HG02852 (cell line): ENCODE measurements at regions not wholly inside any gene's neighbourhood (a gene's known extent, or its start where the extent isn't known, plus 50 kb on each side); places are given as distances from the start of the nearest gene placed in this dataset.

ENCODE experiments used
- ATAC-seq: cut with Tn5 transposase; IDR thresholded peaks from one replicate; pipeline ENCODE4 v1.9.1; 2021; ENCODE audit warnings: mild to moderate bottlenecking, moderate library complexity; ENCODE audit not compliant: unreplicated experiment

DNA sequence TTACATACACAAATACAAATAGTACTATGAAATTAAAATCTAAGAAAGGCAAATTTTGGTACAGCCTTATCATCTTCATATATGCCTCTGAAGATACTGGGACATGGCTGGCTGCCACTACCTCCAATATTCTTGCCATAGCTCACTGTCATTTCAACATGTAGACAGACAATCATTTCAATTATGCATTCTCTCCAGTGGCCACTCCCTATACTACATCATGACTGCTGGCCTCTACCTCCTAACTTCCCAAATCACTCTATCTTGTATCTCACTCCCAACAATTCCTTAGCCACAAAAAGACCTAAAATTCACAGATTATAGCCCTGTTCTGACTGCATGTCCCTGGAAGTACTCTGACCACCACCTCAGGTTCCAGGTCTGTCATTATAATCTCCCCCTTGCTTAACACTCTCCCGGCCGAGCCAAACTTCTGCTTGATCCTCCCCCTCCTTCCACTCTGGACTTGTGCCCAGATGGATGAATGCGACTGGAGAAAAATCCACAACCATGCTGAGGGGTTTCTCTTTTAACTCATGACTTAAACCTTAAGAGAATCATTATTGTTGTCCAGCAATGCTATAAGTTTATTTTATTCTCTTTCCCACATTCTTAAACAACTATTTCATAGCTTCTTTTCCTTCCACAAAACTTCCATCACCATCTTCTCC, 225.3 kb upstream of the TLE4 start:
- no peak for ATAC-seq

DNA sequence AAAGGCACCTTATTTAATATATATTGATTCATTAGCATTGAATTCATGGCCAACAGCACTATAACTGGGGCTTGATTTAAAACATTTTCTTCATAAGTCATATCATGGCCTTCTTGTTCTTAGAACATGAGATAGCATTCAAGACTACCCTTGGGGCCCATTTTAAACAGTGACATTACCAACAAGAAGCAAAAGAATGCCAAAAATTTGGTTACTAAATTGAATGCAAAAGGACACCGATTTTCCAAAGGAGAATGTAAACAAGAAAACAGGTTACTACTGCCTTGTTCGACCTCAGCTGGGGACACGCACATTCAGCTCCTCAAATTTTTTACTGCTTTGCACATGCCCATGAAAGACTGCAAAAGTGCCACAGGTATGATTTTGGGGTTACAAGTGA, 219.4 kb upstream of the TLE4 start:
- no peak for ATAC-seq

DNA sequence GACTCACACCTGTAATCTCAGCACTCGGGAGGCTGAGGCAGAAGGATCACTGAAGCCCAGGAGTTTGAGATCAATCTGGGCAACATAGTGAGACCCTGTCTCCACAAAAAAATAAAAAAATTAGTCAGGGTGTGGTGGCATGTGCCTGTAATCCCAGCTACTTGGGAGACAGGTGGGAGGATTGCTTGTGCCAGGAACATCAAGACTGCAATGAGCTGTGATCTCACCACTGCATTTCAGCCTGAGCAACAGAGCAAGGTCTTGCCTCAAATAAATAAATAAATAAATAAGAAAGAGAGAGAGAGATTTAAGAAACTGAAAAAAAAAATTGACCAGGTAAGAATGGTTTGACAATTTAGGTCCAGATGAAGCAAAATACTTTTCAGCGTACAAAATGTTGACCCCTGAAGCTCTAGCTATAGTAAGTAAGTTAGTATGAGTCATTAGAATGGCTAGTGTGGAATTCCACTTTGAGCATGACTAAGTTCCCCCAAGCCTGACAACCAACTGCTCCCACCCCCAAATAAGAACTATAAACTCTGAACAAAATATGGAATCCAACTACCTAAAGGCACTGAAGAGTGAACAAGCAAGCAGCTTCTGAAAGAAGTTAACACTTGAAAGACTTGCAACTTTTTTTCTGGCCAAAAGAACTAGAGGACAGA, 217.8 kb upstream of the TLE4 start:
- no peak for ATAC-seq

DNA sequence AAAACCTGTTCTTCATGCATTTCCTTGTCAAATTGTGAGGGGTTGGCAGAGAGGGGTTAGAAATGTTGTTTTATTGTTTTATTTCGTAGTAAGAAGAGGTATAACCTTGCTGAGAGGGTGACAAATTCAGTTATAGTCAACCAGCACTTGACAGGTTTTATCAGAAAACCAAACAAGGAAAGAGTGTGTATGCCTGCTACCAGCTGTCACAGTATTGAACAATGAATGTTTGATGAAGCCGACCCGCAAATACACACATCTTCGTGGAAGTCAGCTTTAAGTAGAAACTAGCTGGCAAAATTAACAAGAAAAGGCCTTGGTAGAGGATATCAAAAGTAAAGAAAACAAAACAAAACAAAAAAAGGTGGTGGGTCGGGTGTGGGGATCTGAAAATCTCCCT, 214.6 kb upstream of the TLE4 start:
- ATAC-seq = no peak

DNA sequence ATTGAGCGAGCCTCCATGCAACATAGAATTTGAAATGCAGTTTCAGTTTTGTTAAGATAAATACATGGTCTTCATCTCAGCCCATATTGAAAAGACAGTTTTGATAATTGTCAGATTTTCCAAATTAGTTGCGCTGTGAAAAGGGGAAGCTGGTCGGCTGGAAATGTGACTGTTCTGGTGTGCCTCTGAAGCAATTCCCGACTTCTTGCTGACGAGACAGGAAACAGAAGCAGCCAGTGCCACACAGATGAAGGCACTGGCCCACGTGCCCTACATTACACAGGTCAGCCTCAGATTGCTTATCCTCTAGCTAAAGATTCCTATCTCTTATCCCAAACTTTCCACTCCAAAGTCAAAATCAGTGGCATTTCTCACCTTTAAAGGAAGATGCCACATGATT, 214.1 kb upstream of the TLE4 start:
- ATAC-seq = no peak

DNA sequence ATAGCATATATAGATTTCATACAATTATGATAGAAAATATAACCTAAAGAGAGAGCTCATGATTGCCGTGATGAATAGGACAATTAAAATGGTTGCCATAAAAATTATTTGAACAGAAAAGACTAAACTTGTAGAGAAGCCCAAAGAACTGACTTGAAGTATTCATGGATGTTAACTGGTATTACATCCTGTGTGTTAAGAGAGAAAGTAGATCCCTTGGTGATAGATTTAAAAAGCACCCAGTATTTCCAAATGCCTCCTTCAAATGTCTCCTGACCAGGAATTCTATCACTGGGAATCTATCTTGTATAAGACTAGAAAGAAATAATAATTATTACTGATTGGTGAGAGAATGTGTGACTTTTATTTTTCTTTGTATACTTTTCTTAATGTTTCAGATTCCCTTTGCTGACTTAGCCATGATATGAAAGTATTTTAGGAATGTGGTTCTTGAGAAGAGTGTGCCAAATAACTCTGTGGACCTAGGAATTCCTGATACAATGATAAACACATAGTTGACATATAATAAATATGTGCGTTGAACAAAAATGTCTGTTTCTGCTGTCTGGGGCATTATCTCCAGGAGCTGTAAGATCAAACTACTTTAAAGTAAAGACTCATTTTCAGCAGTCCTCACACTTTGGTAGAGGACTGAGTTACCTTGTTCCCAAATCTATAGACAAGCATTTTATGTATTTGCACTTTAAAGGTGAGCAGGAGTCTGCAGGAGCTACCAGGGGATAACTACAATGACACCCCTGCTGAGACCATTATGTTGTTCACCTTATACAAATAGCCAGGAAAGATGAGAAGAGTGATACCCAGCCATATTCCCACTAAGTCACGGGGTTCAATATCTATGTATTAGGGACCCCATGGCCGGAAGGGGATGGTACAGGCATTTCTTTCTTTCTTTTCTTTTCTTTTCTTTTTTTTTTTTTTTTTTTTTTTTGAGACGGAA, 211.1 kb upstream of the TLE4 start:
- no peak for ATAC-seq

DNA sequence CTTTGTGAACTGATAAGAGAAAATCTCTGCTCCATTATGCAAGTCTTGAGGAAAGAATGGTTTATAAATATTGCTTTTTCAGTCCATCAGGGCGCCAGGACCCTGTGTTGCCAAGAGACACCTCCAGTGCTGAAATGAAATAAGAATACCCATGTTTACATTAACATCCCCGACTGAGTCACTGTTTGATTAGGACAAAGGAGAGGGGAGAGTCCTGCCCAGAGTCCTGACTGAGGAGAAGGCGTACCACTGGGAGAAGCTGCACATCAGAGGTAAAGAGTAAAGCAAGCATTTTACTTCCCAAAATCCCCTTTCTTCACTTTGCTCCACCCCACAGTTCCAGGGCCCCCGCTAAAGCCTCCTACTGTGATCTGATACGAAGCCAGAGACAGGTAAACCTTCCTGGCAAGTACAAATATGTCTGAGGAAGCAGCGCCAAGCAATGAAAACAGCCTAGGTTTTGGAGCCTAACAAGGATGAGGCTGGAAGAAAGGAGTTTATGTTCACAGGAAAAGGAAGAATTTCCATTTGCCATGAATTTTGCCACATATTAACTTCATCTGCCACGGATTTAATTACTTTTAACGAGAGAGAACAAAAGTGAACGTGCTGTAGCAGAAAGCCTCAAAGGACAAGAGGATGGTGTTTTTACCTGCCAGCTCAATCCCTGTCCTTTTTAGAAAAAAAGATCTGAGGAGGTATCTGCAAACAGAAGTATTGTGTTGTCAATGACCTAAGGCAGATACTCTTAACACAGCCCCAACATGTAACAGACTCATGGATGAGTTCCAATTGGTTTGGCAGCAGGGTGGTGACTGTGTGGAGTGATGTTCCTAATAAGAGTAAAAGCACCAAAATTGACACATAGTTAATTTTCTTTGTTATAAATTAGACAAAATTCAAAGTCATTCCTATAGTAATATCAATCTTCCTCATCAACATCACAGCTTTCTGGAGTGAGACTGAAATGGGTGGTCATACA, 209.4 kb upstream of the TLE4 start:
- ATAC-seq = no peak

DNA sequence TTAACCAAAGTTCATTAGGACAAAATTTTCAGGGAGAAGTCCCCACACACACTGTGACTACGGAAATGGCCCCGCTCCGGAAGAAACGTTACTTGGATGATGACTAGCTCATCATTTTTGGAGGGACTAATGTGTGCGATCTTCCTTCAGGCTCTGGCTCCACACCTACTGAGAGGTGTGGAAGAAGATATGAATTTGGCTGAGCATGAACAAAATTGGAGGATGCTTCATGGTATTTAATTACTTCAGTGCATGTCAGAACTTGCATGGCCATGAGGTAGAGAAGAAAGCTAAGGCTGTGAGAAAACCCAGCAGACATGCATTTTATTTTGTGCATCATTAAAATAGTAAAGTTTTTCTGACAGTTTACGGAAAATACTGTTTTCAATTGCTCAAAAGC, 202.1 kb upstream of the TLE4 start:
- no peak for ATAC-seq

DNA sequence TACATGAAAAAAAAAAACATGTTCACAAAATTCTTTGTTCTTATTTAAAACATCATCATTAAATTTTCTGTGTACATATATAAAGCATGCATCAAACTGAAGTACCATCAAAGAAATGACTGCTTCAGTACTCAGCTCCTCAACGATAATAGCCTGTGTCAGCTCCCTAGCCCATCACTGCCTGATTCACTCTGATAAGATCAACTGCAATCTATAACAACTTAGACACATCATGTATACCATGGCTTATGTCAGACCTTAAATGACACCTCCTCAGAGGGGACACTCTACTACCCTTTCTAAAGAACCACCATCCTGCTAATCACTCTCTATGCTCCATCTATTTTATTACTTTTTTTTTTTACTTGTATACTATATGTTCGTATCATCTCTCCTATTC, 200.5 kb upstream of the TLE4 start:
- no peak for ATAC-seq

DNA sequence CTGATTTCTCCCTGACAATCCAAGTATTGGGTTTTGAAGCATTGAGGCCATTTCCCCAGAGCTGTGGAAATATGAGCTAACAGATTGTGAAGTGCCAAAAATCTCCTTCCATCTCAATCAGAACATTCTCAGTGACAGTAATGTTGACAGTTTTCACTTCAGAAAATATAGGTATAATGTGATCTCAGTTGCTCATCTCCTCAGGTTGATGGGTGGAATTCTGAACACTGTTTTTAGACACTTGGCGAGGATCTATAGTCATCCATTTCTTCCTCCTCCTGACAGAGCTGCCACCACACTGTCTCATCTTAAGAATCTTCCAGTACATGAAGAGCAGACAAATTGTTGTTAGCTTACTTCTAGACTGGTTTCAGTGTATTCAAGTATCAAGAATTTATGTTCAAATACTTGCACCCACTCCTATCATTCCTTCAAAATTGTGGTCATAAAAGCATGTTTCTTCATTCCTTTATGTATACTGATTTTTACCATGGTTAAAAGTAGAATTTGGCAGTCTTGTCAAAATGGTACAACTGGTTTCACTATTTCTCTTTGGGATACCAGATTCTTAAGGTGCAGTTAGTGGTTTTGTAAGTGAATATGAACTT, 199.7 kb upstream of the TLE4 start:
- ATAC-seq = no peak

DNA sequence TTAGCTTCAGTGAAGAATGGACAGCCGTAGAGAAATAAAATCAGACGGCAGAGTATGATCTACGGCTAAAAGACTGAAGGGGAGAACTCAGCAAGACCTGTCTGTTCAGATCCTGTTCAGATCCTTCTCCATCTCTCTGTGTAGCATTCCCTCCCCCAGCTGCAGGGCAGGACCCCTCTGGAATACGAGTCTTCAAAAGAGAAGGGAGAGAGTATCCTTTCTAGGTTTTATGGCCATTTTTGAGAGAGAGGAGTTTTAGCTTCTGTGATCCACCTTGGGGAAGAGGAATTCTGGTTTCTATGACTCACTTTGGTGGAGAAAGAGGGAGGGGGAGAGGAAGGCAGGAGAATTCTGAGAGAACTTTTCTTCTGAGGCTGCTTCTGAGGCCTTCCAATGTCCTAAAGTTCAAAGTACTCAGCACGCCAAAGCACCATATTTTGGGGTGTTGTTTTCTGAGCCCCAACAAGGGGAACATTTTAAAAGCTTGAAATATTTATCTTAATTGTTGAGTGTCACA, 194.4 kb upstream of the TLE4 start:
- ATAC-seq = no peak

DNA sequence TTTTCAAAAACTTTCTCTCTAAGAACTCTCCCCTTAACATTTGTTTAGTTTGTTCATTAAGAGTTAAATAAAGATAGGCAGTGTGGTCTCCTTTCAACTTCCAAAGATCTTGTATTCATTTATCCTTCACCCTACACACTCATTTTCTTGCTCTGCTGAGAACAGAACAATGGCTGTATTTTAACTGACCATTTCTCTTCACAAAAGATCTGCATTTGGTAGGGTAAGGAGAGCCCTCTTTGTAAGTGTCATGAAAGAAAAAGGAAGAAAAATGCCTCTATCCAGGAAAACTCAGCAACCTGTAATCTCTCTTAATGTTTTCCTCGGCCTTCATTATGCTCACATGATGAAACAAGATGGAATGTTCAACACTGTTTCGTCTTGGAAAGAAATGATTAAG, 193.7 kb upstream of the TLE4 start:
- ATAC-seq = no peak

DNA sequence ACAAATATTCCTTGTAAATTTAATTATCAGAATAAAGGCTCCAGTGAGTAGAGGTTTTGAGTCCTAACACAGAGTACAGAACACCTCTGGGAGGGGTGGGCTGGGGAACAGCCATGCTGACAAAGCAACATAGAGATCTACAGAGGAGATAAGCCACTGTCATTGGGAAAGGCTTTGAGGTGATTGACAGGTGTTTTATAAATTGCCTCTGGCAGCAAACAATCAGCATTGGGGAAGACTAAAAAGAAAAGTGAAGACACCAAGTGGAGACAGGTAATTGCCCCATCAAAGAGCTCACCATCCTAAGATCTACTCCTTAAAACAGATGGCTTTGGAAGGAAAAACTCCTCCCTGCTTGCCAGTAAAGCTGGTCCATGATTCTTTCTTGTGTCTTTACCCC, 189.7 kb upstream of the TLE4 start:
- ATAC-seq = no peak

DNA sequence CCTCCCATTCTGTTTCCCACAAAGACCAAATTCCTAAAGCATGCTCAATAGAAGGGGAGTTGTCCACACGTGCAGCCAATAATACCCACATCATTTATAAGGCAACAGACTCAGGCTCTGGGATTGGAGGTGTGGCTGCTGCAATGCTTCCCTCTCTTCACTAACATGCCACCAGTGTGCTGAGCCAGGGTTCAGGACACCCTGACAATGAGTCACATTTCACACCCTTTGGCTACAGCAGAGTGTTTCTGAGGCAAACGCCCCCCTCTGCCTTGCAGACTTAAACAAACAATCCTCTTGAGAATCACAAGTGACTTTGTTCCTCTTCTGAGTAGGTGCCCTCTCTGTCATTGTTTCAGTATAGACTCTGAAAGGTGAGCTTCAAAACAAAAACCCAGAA, 189.3 kb upstream of the TLE4 start:
- ATAC-seq = no peak

DNA sequence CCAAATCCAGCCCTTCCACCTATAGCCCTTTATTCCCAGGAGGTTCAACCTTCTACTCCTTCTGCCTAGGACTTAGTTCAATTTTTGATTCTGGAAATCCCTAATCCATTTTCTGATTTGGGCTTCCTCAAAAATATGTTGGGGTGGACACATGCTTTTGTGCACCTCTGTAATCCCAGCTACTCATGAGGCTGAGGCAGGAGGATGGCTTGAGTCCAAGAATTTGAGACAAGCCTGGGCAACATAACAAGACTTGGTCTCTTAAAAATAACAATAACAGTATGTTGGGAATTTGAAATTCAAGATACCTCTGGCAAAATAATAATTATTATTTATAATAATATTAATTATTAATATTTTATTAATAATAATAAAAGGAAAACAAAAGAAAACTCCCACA, 188.7 kb upstream of the TLE4 start:
- ATAC-seq = no peak

DNA sequence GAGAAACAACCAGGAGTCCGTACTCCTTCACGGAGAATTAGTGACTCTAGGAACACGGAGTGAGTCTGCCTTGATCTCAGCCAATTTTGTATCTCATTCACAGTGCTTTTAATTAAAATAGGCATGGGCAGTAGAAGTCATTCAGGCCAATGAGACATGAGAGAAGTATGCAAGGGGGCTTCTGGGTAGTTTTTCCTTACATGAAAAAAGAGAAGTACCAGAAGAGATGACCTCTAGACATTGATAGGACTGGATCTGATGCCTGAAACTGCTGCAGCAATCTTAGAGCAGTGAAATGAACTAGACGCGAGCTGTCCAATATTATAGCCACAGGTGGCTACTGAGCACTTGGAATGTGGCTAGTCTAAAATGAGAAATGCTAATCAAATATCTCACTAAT, 187.7 kb upstream of the TLE4 start:
- ATAC-seq = no peak

DNA sequence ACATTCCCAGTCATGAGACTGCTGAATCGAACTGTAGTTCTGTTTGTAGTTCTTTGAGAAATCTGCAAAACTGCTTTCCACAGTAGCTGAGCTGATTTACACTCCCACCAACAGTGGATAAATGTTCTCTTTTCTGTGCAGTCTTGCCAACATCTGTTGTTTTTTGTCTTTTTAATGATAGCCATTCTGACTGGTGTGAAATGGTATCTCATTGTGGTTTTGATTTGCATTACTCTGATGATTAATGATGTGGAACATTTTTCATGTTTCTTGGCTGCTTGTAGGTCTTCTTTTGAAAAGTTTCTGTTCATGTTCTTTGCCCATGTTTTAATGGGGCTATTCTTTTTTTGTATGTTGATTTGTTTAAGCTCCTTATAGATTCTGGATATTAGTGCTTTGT, 187.3 kb upstream of the TLE4 start:
- ATAC-seq = no peak

DNA sequence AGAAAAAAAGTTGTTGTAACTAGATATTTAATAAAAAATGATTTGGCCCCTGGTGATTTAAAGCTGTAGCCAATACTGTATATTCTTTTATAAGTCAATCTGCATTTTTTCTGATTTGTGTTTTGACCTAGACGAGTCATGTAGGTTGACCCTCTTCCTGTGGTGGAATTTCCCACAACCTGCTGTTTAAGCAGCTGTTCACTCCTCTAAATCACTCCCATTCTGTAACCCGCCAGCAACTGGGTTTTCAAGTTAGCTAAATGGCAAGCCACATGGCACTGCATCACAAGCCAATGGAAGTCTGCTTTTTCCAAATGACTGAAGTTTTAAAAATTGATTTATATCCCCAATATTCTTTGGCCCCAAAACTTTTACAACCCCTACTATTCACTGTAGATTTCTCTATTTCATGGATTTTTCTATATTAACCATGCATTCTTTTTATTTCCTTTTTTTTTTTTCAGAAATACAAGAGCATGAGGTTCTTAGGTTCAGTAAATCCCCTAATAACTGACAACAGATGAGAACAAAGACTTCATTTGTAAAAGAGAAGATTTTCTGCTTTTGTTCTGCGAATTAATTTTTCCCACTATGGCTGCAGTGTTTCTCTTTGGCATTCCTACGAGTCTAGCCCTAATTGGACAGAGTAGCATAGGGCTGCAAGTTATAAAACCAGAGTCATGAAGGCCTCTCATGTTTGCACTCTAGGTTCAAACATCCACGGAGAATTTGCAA, 184.5 kb upstream of the TLE4 start:
- ATAC-seq = no peak

DNA sequence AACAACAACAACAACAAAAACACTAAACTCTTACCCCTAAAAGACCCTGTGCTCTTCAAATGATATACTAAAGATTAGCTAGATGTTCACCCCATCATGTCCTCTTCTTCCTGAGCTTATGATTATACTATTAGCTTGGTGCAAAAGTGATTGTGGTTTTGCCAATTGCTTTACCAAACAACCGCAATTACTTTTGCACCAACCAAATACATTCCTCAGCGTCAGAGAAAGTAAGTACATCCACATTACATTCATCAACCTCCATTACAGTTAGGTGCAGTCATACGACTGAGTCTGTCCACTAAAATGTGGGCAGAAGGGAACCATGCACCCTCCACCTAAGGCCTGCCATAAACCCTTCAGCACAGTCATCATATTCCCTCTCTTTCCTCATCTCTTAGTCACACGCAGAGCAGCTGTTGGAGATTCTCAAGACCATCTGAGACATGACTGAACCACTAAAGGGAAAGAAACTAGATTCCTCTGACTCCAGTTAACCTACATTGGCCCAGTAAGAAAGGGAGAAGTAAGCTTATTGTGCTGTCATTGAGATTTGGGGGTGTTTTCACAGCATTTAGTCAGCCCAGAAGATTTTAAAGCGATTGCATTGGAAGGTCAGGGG, 181.6 kb upstream of the TLE4 start:
- ATAC-seq = no peak
